IMR-90 (cell line): ENCODE measurements at regions not wholly inside any gene's neighbourhood (a gene's known extent, or its start where the extent isn't known, plus 50 kb on each side); places are given as distances from the start of the nearest gene placed in this dataset.

Experiments
- BHLHE40 ChIP-seq: fragments of 150-350 bp; IDR thresholded peaks from 2 replicates; pipeline ENCODE4 v1.6.1; 2016; ENCODE audit warnings: mild to moderate bottlenecking, low read depth, low read length
- CEBPB ChIP-seq: IDR thresholded peaks from 2 replicates; pipeline ENCODE4 v1.6.1; 2012; ENCODE audit warnings: low read depth, low read length, improper control_type of control experiment
- MAZ ChIP-seq: IDR thresholded peaks from 2 replicates; pipeline ENCODE4 v1.6.1; 2012; ENCODE audit warnings: low read depth, mild to moderate bottlenecking, low read length, improper control_type of control experiment, moderate library complexity, borderline replicate concordance
- MXI1 ChIP-seq: IDR thresholded peaks from 2 replicates; pipeline ENCODE4 v1.6.1; 2012; ENCODE audit warnings: low read depth, mild to moderate bottlenecking, low read length, moderate library complexity, borderline replicate concordance
- POLR2A ChIP-seq: IDR thresholded peaks from 2 replicates; pipeline ENCODE4 v1.6.1; 2012; ENCODE audit warnings: mild to moderate bottlenecking, low read depth, low read length
- RAD21 ChIP-seq: IDR thresholded peaks from 2 replicates; pipeline ENCODE4 v1.6.1; 2012; ENCODE audit warnings: low read length, improper control_type of control experiment
- TF ChIP-seq, protein P1 (sequence below): conservative IDR thresholded peaks from 2 replicates; pipeline ENCODE4 v1.5.1; 2012; ENCODE audit warnings: mild to moderate bottlenecking, low read depth, low read length, improper control_type of control experiment

DNA sequence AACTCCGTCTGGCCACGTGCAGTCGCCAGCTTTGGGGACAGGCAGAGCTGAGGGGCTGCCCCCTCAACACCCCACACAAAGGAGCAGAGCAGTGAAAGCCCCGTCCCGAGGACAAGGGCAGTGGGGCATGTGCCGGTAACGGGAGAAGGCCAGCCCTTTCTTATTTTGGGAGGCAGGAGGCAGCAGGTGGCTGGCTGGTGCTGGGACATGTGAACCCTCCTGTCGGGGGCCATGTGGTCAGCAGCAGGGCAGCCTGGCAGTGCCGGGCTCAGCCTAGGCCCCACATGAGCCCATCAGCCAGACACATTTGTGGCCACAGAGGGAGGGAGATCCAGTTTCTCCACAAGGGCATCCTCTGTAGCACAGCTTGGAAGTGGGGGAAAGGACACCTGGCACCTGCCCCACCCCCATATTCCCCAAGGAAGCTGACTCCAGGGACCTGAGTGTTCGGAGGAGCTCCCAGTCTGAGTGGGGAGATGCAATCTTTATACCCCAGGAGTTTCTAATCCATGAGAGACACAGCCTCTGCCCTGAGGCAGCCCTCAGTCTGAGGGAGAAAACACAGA, 137.6 kb downstream of the MRPL14 start:
- TF ChIP-seq, protein P1, sequence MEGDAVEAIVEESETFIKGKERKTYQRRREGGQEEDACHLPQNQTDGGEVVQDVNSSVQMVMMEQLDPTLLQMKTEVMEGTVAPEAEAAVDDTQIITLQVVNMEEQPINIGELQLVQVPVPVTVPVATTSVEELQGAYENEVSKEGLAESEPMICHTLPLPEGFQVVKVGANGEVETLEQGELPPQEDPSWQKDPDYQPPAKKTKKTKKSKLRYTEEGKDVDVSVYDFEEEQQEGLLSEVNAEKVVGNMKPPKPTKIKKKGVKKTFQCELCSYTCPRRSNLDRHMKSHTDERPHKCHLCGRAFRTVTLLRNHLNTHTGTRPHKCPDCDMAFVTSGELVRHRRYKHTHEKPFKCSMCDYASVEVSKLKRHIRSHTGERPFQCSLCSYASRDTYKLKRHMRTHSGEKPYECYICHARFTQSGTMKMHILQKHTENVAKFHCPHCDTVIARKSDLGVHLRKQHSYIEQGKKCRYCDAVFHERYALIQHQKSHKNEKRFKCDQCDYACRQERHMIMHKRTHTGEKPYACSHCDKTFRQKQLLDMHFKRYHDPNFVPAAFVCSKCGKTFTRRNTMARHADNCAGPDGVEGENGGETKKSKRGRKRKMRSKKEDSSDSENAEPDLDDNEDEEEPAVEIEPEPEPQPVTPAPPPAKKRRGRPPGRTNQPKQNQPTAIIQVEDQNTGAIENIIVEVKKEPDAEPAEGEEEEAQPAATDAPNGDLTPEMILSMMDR, result no peak
- TF ChIP-seq POLR2A (no peak), MAZ (no peak), BHLHE40 (no peak), CEBPB (no peak), RAD21 (no peak), MXI1 (no peak)
